ENCODE measurements at regions not wholly inside any gene's neighbourhood (a gene's known extent, or its start where the extent isn't known, plus 50 kb on each side); places are given as distances from the start of the nearest gene placed in this dataset.

DNA sequence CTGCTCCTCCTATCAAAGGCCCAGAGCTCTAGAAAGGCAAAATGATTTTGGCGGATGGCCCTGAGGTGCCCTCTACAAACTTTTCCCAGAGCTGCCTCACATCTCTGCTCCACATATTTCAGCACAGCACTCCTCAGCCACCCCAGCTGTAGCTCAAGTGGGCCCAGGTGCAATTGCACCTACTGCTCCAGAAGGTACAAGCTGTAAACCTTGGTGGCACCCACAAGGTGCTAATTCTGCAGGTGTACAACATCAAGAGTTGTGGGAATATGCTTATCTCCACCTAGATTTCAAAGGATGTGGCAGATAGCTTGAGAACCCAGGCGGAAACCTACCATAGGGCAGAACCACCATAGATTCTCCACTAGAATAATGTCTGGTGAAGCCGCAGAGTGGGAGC lies 432.2 kb downstream of the TMEM232 start:
- Histone ChIP-seq H3K9me3 (no peaks in the 10 kb centered on the region), H3K4me1 (no peaks in the 10 kb centered on the region), H3K4me2 (no peak overlapping the region), H3K4me3 (no peak overlapping the region), H3K27ac (no peak overlapping the region)
- ChIA-PET CTCF (no interaction called here), POLR2A (no interaction called here)
- WGBS (ENCODE audit: missing lambda C conversion rate), result 41% methylated on average over 3 of the region's 3 CpGs
- ATAC-seq, result no peak
- TF ChIP-seq ZFP36 (IDR thresholded peaks at IDR 0.05; ENCODE audit: borderline replicate concordance, partially characterized antibody) (no peak), CBX8 (IDR thresholded peaks at IDR 0.05) (no peak), EHF (CRISPR knock-in tag; IDR thresholded peaks at IDR 0.05) (no peak), POLR2AphosphoS2 (conservative IDR thresholded peaks at IDR 0.05; ENCODE audit: low read length) (no peak), SMC3 (IDR thresholded peaks at IDR 0.05) (no peak)
- TF ChIP-seq, protein P1, sequence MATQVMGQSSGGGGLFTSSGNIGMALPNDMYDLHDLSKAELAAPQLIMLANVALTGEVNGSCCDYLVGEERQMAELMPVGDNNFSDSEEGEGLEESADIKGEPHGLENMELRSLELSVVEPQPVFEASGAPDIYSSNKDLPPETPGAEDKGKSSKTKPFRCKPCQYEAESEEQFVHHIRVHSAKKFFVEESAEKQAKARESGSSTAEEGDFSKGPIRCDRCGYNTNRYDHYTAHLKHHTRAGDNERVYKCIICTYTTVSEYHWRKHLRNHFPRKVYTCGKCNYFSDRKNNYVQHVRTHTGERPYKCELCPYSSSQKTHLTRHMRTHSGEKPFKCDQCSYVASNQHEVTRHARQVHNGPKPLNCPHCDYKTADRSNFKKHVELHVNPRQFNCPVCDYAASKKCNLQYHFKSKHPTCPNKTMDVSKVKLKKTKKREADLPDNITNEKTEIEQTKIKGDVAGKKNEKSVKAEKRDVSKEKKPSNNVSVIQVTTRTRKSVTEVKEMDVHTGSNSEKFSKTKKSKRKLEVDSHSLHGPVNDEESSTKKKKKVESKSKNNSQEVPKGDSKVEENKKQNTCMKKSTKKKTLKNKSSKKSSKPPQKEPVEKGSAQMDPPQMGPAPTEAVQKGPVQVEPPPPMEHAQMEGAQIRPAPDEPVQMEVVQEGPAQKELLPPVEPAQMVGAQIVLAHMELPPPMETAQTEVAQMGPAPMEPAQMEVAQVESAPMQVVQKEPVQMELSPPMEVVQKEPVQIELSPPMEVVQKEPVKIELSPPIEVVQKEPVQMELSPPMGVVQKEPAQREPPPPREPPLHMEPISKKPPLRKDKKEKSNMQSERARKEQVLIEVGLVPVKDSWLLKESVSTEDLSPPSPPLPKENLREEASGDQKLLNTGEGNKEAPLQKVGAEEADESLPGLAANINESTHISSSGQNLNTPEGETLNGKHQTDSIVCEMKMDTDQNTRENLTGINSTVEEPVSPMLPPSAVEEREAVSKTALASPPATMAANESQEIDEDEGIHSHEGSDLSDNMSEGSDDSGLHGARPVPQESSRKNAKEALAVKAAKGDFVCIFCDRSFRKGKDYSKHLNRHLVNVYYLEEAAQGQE (IDR thresholded peaks at IDR 0.05), result no peak
- TF ChIP-seq, protein P2, sequence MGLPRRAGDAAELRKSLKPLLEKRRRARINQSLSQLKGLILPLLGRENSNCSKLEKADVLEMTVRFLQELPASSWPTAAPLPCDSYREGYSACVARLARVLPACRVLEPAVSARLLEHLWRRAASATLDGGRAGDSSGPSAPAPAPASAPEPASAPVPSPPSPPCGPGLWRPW (IDR thresholded peaks at IDR 0.05), result no peak
- TF ChIP-seq, protein P3, sequence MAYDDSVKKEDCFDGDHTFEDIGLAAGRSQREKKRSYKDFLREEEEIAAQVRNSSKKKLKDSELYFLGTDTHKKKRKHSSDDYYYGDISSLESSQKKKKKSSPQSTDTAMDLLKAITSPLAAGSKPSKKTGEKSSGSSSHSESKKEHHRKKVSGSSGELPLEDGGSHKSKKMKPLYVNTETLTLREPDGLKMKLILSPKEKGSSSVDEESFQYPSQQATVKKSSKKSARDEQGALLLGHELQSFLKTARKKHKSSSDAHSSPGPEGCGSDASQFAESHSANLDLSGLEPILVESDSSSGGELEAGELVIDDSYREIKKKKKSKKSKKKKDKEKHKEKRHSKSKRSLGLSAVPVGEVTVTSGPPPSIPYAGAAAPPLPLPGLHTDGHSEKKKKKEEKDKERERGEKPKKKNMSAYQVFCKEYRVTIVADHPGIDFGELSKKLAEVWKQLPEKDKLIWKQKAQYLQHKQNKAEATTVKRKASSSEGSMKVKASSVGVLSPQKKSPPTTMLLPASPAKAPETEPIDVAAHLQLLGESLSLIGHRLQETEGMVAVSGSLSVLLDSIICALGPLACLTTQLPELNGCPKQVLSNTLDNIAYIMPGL (CRISPR knock-in tag; IDR thresholded peaks at IDR 0.05; ENCODE audit: borderline replicate concordance), result no peak
- FAIRE-seq, result no peak
- DNase-seq (ENCODE audit: low read depth in 1 of 2, low spot score in 1 of 2), result no peak

DNA sequence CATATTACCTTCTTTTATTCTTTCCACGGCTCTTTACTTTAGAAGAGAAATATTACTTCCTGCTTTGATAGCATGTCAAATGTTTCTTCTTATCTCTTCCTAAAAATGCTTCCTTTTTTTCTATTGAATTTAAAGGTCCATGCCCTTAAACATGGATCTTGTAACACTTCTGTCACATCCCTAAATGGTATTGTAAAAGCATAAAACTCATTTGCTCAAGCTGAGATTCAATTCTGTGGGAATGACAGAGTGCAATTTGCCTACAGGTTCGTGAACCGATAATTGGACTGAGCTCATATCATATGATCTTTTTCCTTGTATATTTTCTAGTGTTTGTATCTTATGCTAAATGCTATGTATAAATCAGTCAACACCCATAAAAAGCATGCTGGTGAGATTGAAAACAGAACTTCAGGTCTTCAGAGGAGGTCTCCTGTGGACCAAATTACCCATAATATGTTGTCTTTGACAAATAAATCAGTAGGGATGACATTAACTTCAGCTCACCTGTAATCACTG lies 429.3 kb downstream of the TMEM232 start:
- no peak for ATAC-seq
- Histone ChIP-seq H3K4me2 (no peak overlapping the region), H3K27ac (no peak overlapping the region), H3K9me3 (no peaks in the 10 kb centered on the region), H3K4me1 (no peaks in the 10 kb centered on the region), H3K4me3 (no peak overlapping the region)
- ChIA-PET POLR2A (no interaction called here), CTCF (no interaction called here)
- WGBS (ENCODE audit: missing lambda C conversion rate), result 44% methylated on average over 3 of the region's 3 CpGs
- FAIRE-seq, result no peak
- TF ChIP-seq MYC (IDR thresholded peaks at IDR 0.05; ENCODE audit: borderline replicate concordance, low read length) (no peak), TP53 (CRISPR knock-in tag; IDR thresholded peaks at IDR 0.05) (no peak), ZNF302 (CRISPR knock-in tag; IDR thresholded peaks at IDR 0.05) (no peak), HEYL (CRISPR knock-in tag; IDR thresholded peaks at IDR 0.05) (no peak), TFCP2L1 (CRISPR knock-in tag; IDR thresholded peaks at IDR 0.05) (no peak), HDAC2 (IDR thresholded peaks at IDR 0.05) (no peak), KDM1A (IDR thresholded peaks at IDR 0.05; ENCODE audit: low read depth) (no peak), NPAS2 (CRISPR knock-in tag; IDR thresholded peaks at IDR 0.05; ENCODE audit: borderline replicate concordance) (no peak), NR3C1 (IDR thresholded peaks at IDR 0.05) (no peak), MAFK (IDR thresholded peaks at IDR 0.05; ENCODE audit: partially characterized antibody) (no peak)
- TF ChIP-seq, protein P2 (IDR thresholded peaks at IDR 0.05), result no peak
- TF ChIP-seq, protein P4, sequence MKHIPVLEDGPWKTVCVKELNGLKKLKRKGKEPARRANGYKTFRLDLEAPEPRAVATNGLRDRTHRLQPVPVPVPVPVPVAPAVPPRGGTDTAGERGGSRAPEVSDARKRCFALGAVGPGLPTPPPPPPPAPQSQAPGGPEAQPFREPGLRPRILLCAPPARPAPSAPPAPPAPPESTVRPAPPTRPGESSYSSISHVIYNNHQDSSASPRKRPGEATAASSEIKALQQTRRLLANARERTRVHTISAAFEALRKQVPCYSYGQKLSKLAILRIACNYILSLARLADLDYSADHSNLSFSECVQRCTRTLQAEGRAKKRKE (CRISPR knock-in tag; IDR thresholded peaks at IDR 0.05; ENCODE audit: low read depth), result no peak
- TF ChIP-seq, protein P5, sequence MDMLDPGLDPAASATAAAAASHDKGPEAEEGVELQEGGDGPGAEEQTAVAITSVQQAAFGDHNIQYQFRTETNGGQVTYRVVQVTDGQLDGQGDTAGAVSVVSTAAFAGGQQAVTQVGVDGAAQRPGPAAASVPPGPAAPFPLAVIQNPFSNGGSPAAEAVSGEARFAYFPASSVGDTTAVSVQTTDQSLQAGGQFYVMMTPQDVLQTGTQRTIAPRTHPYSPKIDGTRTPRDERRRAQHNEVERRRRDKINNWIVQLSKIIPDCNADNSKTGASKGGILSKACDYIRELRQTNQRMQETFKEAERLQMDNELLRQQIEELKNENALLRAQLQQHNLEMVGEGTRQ (IDR thresholded peaks at IDR 0.05), result no peak
- TF ChIP-seq, protein P1 (IDR thresholded peaks at IDR 0.05), result no peak
- TF ChIP-seq, protein P6, sequence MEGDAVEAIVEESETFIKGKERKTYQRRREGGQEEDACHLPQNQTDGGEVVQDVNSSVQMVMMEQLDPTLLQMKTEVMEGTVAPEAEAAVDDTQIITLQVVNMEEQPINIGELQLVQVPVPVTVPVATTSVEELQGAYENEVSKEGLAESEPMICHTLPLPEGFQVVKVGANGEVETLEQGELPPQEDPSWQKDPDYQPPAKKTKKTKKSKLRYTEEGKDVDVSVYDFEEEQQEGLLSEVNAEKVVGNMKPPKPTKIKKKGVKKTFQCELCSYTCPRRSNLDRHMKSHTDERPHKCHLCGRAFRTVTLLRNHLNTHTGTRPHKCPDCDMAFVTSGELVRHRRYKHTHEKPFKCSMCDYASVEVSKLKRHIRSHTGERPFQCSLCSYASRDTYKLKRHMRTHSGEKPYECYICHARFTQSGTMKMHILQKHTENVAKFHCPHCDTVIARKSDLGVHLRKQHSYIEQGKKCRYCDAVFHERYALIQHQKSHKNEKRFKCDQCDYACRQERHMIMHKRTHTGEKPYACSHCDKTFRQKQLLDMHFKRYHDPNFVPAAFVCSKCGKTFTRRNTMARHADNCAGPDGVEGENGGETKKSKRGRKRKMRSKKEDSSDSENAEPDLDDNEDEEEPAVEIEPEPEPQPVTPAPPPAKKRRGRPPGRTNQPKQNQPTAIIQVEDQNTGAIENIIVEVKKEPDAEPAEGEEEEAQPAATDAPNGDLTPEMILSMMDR (IDR thresholded peaks at IDR 0.05), result no peak
- no peak for DNase-seq (ENCODE audit: low read depth in 1 of 2, low spot score in 1 of 2)
